Urothelium cell line (cell line): ENCODE measurements at regions not wholly inside any gene's neighbourhood (a gene's known extent, or its start where the extent isn't known, plus 50 kb on each side); places are given as distances from the start of the nearest gene placed in this dataset.

Experiments used
- DNase-seq: peaks from one replicate; pipeline ENCODE4 v3.0.0; 2011; ENCODE audit warnings: low spot score, mixed read lengths
- FAIRE-seq: peaks from 2 replicates; lab custom pipeline; 2011; peaks lifted over from hg19 to GRCh38; lab: Jason Lieb, UNC

DNA sequence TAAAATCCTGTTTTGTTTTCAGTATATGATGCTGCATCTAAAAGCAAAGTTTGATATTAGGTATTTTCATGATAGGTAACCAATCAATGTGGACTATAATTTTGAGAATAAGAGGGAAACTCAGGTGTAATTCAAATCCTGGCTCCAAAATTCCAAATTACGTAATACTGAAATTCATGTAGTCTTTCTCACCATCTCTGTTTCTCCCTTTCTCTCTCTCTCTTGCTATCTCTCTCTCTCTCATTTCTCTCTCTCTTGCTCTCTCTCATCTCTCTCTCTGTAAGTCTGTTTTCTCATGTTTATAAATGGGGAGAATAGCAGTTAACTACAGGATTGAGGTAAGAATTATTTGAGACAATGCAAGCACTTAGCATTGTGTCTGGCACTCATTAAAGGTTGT lies 401.1 kb upstream of the TLE4 start:
- no peak for DNase-seq
- no peak for FAIRE-seq

DNA sequence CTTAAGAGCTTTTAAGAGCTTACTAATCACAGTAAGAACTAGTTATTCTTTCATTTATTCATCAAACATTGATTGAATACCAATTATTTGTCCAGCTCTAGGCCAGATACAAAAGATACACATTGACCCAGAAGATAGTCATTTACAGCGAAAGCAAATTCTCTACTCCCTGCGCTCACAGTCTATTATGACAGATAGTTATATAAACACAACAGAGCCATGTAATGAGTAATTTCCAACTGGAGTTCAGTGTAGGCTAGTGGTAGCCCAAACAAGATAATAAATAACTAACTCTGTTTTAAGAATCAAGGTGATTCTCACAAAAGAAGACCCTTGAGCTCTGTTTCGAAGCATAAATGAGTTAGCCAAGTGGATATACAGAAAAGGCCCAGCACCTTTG lies 397.8 kb upstream of the TLE4 start:
- FAIRE-seq: no peak
- no peak for DNase-seq

DNA sequence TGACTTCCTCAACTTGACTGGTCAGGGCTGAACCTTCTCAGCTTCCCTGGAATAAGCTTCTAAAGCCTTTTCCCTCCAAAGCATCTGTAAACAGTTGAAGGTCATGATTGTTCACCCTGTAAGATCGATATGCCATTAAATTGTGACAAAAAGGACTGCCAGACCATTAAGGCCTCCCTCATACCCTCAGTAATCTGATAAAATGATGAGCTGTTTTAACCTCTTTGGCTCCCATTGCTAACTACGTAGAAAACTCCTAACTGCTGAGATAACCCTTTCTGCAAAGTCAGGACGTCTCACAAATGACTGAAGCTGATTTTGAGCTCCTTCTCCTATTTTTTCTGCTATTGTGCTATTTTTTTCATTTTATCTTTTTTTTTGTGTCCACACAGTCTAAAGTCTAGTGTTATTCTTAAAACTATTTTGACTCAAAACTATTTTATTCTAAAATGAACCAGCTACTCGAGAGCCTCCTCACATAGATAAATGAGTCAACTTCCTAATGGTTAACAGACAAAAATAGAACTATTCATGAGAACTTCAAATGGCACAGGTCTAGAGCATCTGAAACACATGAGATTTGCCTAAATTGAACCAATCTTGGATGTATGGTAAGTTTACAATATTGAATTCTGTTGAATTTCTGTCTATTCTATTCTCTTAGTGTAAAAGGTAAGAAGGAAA lies 395.6 kb upstream of the TLE4 start:
- DNase-seq (no peak), FAIRE-seq (no peak)

DNA sequence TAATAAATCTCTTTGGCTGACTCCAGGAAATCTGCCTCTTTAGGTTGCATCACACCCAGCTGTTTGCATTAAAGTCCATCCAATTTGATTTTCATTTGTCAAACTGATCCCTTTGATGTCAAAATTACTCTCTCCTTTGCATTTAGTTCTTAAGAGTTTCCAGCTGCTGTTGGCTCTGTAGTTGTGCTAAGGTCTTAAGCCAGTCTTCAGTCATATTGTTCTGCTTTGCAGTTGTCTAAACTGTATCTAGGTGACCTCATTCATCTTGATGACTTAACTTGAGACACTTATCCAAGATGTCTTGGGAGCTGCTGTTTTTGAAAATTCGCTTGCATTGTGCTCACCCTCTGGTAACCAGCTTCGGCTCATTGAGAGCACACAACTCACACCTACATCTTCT lies 386.9 kb upstream of the TLE4 start:
- no peak for FAIRE-seq

DNA sequence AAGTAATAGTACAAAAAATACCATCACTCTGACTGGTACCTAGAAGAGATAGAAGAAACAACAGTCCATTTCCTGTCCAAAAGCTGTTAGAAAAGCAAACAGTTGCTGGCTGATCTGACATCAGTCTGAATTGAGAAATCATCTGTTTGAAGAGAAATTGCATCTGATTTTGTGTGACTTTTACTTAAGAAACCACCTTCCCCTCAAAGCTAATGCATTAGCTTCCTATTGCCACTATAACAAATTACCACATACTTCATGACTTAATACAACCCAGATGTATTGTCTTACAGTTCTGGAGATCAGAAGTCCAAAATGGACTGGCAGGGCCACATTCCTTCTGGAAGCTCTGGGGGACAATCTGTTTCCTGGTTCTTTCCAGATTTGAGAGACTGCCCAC lies 385.9 kb upstream of the TLE4 start:
- DNase-seq: no peak
- FAIRE-seq: no peak

More for the DNA sequence above, 386.9 kb upstream of the TLE4 start:
- no peak for DNase-seq

DNA sequence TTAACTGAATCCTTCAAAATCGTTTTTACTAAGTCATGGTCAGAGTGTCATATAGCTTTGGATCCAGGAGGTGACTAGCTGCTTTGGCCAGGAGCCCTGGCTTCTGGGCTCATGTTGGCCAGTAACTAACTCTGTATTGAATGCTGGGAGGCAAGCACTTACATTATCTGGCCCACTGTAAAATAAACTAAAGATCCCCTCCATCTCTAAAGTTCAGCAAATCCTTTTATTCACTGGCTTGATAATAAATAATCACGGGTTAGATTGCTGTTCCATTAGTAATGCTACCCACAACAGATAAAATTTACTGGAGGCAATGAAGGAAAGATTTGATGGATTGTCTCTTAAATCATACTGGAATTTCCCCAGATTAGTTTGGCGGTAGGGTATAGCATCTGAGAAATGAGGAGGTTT lies 382.2 kb upstream of the TLE4 start:
- no peak for FAIRE-seq
- DNase-seq: no peak

DNA sequence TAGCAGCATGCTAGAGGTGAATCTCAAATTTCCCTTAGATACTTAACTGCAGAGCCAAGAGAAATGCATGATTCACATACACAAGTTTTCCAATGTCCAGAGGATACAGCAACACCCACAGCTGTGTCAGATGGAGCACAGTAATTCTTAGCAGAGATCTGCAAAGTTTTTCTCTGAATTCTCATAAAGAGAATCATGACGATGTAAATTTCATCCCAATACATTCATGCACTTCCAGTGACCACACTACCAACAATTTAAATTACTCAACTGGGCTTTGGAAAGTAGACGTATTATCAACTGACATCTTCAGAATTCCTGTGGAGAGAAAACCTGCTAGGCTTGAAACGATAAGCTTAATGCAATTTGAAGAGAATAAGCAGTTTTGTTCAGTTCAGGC lies 378.8 kb upstream of the TLE4 start:
- DNase-seq (no peak), FAIRE-seq (no peak)

DNA sequence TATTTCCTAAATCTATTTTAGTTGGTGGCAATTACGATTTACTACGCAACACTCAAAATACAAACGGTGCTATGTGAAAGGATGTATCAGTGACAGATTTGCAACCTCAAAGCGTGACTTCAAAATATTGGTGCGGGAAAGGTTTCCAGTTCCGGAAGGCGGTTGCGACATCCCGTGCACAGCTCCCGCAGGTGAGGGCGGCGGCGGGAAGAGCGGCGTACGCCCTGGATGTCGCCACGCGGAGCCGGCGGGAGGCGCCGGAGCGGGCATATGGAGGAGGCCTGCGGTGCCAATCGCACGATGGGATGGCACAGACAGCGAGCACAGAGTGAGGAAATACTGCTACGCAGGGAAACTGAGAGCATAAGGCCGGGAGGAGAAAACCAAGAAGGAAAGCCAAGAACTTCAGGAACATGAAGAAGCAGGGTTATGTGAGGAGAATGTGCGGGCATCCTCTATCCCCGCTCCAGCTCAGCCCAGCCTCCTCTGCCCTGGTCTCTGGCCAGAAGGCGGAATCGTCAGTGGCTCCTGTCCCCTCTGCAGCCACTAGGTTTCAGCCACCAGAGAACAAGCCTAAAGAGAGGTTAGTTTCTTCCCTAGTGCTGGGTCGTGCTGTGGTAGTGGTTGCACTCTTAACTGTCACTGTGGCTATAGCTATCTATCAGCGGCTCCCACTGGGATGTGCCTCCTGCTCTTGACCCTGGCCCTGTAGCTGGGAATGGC lies 378.1 kb upstream of the TLE4 start:
- no peak for DNase-seq
- no peak for FAIRE-seq

DNA sequence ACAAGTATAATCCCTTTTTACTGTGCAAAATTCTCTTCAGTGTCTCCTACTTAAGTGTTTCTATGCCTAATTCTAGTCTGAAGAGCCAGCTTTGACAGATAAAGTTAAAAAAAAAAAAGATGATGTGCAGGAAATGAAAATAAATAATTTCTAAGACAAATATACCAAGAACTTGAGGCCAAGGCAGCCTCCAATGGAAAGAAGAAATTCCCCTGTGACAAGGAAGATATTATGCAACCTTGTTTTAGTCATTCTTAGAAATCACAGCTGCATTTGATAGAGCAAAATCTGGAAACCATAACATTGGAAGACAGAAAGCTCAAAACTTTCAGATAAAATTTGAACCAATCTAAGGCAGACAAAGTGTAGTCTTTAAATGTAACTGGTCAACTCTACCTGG lies 375.9 kb upstream of the TLE4 start:
- no peak for DNase-seq
- no peak for FAIRE-seq

DNA sequence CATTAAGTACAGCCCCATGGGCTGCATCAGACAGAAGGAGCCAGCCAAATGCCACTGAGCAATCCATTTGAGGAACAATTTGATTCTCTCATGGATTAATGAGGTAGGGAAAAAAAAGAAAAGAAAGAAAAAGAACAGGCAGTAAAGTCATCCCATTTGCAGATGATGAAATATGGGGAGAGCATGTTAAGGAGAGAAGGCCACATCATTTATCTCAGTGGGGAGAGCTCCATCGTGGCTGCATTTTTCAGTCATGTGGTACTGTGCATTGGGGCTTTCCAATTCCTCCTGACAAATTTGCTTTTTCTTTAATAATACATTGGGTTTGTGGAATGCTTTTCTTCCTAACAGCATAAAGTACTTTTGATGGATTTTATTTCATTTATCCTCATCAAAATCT lies 375.2 kb upstream of the TLE4 start:
- FAIRE-seq (no peak), DNase-seq (no peak)

DNA sequence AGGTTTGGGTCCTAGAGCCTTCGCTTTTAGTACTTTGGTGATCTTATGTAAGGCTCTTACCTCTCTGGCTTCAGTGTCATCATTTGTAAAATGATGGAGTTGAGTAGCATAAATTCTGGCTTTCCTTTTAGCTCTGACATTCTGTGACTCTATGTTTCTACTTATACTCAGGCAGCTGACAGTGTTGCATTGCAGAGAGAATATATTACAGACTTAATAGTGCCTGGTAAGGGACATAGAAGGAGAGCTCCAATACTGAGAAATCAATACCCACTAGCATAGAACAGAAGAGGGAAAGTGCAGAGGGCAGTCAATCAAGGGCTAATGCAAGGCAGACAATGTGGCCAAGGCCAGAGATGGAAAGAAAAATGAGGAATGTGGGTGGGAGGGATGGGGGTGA lies 371.4 kb upstream of the TLE4 start:
- FAIRE-seq: no peak
- no peak for DNase-seq

DNA sequence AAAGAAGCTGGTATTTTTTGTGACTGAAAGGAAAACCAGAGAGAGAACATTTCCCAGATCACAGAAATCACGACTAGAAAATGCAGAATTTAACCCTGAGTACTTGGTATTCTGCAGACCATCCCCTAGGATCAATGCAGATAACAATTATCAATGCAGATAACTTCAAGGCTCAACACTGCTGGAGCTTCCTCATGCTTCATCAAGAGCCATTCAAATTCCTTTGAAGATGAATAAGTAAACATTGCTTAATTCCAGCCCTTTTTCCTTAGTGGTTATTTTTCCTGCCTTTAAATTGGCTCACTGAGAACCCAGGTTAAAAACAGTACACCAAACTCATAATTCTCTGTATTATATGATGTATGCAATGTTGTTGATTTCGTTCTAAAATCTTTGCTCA lies 370.1 kb upstream of the TLE4 start:
- no peak for FAIRE-seq

DNA sequence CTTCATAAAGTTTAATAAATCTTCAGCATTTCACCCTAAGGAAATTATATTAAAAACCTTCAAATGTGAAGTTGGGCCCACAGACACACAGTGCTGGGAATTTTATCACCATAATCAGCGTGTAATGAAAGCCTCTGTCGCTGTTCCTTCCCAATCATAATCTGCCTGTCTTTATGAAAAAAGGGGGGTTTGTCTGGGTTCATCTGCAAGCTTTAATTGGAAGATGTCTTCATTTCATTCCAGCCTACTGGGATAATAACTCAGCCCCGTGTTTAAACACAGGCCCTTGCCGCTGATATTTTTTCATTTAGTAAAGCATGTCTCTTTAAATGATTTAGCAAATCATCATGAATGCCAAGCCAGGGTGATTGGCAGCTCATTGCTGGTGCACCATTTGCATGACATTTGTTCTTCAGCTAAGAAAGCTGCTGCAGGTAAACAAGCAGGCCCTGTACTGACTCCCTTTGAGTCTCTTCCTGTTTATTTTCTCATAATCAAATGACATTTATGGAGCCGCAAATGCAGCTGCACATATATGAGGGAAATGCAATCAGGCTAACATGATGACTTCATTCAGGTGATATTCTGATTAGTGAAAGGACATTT lies 362.9 kb upstream of the TLE4 start:
- no peak for FAIRE-seq
- DNase-seq: no peak

More for the DNA sequence above, 370.1 kb upstream of the TLE4 start:
- DNase-seq: no peak

DNA sequence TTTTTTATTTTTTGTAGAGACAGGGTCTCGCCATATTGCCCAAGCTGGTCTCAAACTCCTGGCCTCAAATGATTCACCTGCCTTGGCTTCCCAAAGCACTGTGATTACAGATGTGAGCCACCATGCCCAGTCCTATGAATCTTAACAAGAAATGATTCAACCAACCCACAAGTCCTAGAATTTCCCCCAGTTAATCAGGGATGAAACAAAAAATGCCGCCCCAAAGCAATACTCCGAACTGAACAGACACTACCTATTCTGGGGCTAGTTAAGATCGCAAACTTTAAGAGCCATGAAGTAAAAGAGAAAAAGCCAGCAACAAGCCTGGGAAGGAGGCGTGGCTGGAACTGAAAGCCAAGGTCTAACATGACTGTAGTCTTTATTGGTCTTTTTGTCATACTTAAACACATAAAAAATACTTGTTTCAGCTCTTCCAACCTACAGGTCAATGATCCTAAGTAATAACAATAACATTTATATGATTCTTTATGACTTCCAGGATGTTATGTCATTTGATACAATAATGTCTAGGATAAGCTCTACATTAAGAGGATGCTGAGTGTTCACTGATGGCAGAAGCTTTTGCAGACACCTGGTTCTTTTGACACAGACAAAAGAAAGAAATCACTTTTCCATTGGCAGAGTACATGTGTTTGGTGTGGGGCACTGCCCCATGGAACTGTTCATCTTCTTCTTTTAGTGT lies 361.1 kb upstream of the TLE4 start:
- FAIRE-seq: no peak
- no peak for DNase-seq

DNA sequence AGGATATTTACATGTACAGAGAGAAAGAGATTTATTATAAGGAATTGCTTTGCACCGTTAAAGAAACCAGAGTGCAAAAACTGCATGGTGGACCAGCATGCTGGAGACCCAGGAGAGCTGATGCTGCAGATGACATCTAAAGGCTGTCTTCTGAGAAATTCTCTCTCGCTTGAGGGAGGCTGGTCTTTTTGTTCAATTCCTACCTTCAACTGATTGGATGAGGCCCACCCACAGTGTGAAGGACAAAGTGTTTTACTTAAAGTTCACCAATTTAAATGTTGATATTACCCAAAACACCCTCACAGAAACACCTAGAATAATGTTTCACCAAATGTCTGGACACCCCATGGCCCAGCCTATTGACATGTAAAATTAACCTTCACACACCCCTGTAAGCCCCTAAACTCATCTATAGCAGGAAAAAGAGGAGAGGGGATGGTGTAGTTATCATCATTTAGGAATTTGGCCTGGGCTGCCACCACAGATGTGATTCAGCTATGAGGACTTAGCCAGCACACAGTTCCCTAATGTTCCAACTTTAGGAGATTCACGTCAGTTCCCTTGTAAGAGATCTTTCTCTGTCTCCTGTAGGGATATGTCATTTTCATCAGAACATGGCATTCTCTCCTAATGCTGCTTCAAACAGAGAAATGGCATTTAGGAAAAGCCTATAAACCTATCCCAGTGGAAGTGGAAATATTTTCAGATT lies 358.2 kb upstream of the TLE4 start:
- DNase-seq (no peak), FAIRE-seq (no peak)

DNA sequence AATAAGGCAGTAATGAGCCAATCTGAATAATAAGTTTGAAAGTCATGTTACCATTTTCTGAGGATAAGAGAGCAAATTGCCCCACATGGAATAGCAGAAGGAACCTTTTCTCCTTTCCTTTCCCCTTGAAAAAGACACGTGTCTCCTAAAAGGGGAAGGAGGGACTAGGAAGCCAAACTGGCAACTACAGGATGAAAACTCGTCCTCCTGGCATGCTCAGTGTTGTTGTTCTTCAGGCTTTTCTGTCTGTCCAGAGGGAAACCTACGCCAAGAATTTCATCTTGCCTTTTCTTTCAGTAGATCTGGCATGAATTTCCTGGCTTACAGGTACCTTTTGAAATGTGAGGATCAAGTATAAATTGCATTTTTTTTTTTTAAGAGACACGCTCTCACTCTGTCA lies 355.9 kb upstream of the TLE4 start:
- no peak for FAIRE-seq
- DNase-seq: no peak

DNA sequence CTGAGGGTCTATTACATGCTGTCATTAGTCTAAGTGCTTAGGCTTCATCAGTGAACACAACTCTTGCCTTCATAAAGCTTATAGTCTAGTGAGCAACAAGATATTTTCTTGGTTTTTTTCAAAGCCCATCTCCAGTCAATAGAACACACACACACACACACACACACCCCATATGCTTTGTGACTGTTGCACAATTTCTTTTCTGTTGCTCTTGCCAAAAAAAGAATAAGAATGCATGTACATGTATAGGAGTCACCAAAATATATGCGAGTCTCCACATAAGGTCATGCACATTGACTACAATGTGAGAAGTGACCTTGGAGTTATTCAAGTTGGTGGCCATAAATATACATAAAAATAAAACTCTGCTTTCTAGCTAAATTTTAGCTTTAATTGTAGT lies 351.5 kb upstream of the TLE4 start:
- FAIRE-seq (no peak), DNase-seq (no peak)

DNA sequence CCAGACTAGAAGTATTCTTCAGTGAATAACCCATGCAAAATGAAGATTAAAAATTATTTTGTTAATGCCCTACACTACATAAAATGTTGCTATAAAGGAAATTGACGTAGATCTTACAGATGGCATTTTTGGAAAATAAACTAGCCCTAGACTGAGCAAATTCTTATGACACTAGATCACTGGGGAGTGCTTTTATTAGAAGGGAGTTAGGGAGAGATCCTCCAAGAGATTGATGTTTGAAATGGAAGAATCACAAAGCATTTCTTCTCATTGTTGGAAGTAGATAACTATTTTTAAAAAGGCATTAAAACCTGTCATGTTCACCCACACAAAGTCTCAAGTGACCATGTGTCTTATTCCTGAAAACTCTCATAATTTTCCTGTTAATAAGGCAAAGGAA lies 351.1 kb upstream of the TLE4 start:
- FAIRE-seq: no peak
- DNase-seq: no peak

DNA sequence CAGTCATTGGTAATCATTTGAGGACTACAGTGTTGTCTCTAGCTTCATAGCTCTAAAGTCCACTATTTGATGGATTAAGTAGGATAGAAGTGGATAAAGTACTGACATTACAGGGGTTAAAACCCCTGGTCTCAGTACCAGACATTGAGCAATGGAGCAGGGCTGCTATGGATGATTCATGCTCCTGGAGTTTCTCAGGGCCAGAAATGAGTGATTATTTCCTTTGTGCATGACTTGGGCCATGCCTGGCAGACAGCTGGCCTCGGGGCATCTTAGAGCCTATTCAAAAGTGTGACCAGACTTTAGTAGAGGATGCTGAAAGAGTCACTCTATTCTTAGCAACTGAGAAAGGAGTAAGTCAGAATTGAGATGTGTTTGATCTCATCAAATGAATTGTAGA lies 350.7 kb upstream of the TLE4 start:
- FAIRE-seq: no peak
- DNase-seq: peak; percentile 37

DNA sequence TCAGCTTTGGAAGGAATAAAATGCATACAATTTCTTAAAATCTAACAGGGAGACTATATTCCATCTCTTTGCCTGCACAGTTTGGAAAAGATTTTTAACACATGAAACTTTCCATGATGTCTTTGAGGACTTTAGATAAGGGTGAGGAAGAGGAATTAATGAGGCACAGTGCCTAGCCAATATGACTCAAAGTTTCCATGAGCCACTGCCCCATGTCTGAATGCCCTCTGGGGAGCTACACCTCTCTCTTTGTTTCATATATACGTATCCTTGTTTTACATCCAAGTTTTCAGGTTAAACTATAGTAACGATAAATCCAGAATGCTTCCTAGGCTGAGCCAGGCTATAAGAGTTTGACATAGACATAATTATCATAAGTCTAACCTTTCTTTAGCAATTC lies 349.3 kb upstream of the TLE4 start:
- FAIRE-seq (no peak), DNase-seq (no peak)
